ENCODE measurements at regions not wholly inside any gene's neighbourhood (a gene's known extent, or its start where the extent isn't known, plus 50 kb on each side); places are given as distances from the start of the nearest gene placed in this dataset.

- TF ChIP-seq CTCF (conservative IDR thresholded peaks at IDR 0.05; ENCODE audit: low read depth, low read length), result no peak
- TF ChIP-seq EZH2 (IDR thresholded peaks at IDR 0.05; ENCODE audit: low read length, unreplicated experiment), result no peak
- TF ChIP-seq EZH2phosphoT487 (IDR thresholded peaks at IDR 0.05; ENCODE audit: borderline replicate concordance, low read length), result no peak
Measured at GRCh38 chr6:104050455-104050854, 809.3 kb downstream of the HACE1 start.

Data from PC-3 (cell line).